ENCODE measurements at regions not wholly inside any gene's neighbourhood (a gene's known extent, or its start where the extent isn't known, plus 50 kb on each side); places are given as distances from the start of the nearest gene placed in this dataset.

DNA sequence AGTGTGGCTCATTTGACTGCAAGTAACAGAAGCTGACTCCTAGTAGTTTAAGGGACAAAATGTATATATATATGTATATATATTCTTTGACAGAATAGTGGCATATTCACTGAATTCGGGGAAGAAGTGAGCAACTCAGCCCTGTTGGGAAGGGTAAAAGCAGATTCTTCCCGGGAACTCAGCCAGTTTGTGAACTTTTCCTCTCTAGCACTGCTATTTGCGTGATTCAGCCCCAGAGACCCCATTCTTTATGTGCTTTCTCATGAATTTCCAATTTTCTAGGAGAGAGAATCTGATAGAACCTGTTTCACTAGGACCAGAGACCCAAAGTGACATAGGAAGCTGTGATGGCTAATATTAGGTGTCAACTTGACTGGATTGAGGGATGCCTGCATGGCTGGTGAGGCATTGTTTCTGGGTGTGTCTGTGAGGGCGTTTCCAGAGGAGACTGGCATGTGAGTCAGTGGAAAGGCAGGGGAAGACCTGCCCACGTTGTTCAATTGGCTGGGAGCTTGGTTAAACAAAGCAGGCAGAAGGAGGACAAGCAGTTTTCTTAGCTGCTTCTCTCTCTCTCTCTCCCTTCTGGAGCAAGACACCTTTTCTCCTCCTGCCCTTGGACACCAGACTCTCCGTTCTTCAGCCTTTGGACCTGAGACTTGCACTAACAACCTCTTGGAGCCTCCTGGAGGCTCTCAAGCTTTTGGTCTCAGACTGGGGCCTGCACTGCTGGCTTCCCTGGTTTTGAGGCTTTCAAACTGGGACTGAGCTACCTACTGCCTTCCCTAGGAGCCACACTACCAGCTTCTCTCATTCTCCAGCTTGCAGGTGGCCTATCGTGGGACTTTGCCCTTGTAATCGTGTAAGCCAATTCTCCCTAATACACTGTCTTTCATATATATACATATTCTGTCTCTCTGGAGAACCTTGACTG lies 93.4 kb upstream of the KCNK1 start:
- H3K27me3 ChIP-seq, result no peaks in the 10 kb centered on the region
- H3K27ac ChIP-seq, result no peak overlapping the region
- no peaks in the 10 kb centered on the region for H3K4me1 ChIP-seq
- intact Hi-C loops (cut with DNase I; ENCODE audit: low total_unique reads) (no loop called here), in situ Hi-C loops (cut with MboI; ENCODE audit: low sequenced_read_pairs in 4 of 4) (no loop called here)
- ATAC-seq, result no peak
- TF ChIP-seq, protein P1, sequence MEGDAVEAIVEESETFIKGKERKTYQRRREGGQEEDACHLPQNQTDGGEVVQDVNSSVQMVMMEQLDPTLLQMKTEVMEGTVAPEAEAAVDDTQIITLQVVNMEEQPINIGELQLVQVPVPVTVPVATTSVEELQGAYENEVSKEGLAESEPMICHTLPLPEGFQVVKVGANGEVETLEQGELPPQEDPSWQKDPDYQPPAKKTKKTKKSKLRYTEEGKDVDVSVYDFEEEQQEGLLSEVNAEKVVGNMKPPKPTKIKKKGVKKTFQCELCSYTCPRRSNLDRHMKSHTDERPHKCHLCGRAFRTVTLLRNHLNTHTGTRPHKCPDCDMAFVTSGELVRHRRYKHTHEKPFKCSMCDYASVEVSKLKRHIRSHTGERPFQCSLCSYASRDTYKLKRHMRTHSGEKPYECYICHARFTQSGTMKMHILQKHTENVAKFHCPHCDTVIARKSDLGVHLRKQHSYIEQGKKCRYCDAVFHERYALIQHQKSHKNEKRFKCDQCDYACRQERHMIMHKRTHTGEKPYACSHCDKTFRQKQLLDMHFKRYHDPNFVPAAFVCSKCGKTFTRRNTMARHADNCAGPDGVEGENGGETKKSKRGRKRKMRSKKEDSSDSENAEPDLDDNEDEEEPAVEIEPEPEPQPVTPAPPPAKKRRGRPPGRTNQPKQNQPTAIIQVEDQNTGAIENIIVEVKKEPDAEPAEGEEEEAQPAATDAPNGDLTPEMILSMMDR (IDR thresholded peaks at IDR 0.05 in 4 of 5, conservative IDR thresholded peaks at IDR 0.05 in 1 of 5), result no peak
- no peak for TF ChIP-seq POLR2A (IDR thresholded peaks at IDR 0.05)
- H3K36me3 ChIP-seq, result no peaks in the 10 kb centered on the region
- H3K4me3 ChIP-seq, result no peak overlapping the region
- no peak for DNase-seq
- no peaks in the 10 kb centered on the region for H3K9me3 ChIP-seq

DNA sequence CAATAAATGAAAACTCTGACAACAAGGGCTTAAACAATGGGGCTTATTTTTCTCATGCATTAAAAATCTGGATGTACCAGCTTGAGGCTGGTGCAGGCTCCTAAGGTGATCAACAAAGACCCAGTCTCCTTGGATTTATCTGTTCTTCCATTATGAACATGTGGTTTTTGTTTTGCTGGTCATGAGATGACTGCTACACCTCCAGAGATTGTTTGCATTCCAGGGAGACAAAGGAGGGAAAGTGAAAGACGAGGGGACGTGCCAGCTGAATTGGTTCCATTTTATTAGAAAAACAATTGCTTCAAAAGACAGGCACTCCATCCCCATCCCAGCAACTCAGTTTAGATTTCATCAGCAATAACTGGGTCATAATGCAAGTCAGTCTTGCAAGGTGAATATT lies 90.9 kb upstream of the KCNK1 start:
- intact Hi-C loops (cut with DNase I; ENCODE audit: low total_unique reads), result no loop called here
- DNase-seq (no peak), ATAC-seq (no peak)
- in situ Hi-C loops (cut with MboI; ENCODE audit: low sequenced_read_pairs in 4 of 4), result no loop called here
- H3K27ac ChIP-seq, result no peak overlapping the region
- H3K27me3 ChIP-seq, result no peaks in the 10 kb centered on the region
- no peaks in the 10 kb centered on the region for H3K4me1 ChIP-seq
- H3K4me3 ChIP-seq, result no peak overlapping the region
- no peak for TF ChIP-seq POLR2A (IDR thresholded peaks at IDR 0.05)
- TF ChIP-seq, protein P1 (IDR thresholded peaks at IDR 0.05 in 4 of 5, conservative IDR thresholded peaks at IDR 0.05 in 1 of 5), result no peak
- no peaks in the 10 kb centered on the region for H3K9me3 ChIP-seq
- no peaks in the 10 kb centered on the region for H3K36me3 ChIP-seq

DNA sequence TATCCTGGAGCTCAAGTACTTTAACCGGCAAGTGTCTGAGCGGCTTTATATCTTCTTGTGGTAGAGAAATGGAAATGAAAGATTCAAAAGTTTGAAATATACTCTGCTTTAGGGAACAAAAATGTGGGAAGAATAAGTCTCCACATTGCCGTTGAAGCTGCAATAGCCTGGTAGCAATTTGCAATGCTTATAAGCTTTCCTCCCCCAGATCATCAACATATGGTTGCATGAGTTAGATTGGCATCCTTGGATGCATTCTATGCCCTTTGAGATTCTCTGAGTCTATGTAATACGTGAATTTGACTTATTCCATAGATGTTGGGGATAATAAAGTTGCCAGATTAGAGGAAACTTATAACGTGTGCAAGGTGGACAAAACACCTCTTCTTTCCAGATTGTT lies 86.1 kb upstream of the KCNK1 start:
- intact Hi-C loops (cut with DNase I; ENCODE audit: low total_unique reads) (no loop called here), in situ Hi-C loops (cut with MboI; ENCODE audit: low sequenced_read_pairs in 4 of 4) (no loop called here)
- no peak overlapping the region for H3K4me3 ChIP-seq

DNA sequence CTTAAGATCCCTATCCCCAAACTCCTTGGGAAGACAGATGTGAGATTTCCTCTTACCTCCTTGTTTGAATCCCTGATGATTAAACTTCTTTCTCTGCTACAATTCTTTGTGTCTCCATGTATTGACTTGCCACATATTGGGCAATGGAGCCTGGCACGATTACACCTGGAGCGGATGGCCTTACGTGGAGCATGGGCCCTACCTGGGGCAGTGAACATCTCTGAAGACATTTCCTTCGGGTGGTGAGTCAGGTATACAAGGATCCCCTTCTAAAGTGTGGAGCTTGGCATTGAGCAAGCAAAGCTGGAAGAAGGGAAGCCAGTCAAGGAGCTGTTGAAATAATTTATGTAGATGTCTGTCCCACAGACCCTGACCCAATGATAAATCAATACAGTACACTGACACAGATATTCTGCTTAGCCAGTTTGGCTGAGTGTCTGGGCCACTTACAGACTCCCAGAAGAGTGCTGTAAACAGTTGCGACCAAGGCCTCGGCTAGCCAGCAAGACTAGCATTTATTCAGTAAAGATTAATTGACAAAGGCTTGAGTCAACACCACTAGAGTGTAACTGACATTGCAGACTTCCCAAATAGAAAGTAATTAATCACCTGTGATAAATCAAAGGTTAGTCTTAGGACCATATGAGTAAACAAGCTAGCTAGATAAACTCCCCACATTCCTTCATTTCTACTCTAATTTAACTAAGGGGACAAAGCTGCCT lies 83.1 kb upstream of the KCNK1 start:
- Histone ChIP-seq H3K27me3 (no peaks in the 10 kb centered on the region), H3K4me3 (no peak overlapping the region), H3K4me1 (no peaks in the 10 kb centered on the region), H3K9me3 (no peaks in the 10 kb centered on the region), H3K36me3 (no peaks in the 10 kb centered on the region), H3K27ac (no peak overlapping the region)
- TF ChIP-seq, protein P1 (IDR thresholded peaks at IDR 0.05 in 4 of 5, conservative IDR thresholded peaks at IDR 0.05 in 1 of 5), result no peak
- TF ChIP-seq POLR2A (IDR thresholded peaks at IDR 0.05), result no peak
- ATAC-seq (no peak), DNase-seq (no peak)
- in situ Hi-C loops (cut with MboI; ENCODE audit: low sequenced_read_pairs in 4 of 4), result no loop called here
- intact Hi-C loops (cut with DNase I; ENCODE audit: low total_unique reads), result no loop called here

More for the DNA sequence above, 86.1 kb upstream of the KCNK1 start:
- H3K36me3 ChIP-seq, result no peaks in the 10 kb centered on the region
- H3K27me3 ChIP-seq, result no peaks in the 10 kb centered on the region
- ATAC-seq, result no peak
- DNase-seq, result no peak
- H3K9me3 ChIP-seq, result no peaks in the 10 kb centered on the region
- TF ChIP-seq POLR2A (IDR thresholded peaks at IDR 0.05), result no peak
- TF ChIP-seq, protein P1 (IDR thresholded peaks at IDR 0.05 in 4 of 5, conservative IDR thresholded peaks at IDR 0.05 in 1 of 5), result no peak
- H3K4me1 ChIP-seq, result no peaks in the 10 kb centered on the region
- no peak overlapping the region for H3K27ac ChIP-seq

Data from gastrocnemius medialis (tissue), 4 donors.